IMR-90 (cell line): ENCODE measurements at regions not wholly inside any gene's neighbourhood (a gene's known extent, or its start where the extent isn't known, plus 50 kb on each side); places are given as distances from the start of the nearest gene placed in this dataset.

ENCODE experiments used
- ATAC-seq: fragments of 200-7000 bp; cut with Tn5 transposase; 2 replicates; pipeline ENCODE4 v1.9.1; 2020; ENCODE audit warnings: low read depth, mild to moderate bottlenecking, moderate library complexity
- BruUV-seq: library from RNA; stranded (reverse); fragments of 400-500 nt; replicated peaks from 2 replicates; lab custom pipeline; 2021; lab: Mats Ljungman, UMichigan
- CTCF ChIA-PET: fragments of 300-600 bp; formaldehyde crosslinking; extraction: SDS; loops from one replicate; lab custom pipeline; 2021; ENCODE audit warnings: antibody characterized with exemption; lab: Yijun Ruan, JAX
- POLR2A ChIA-PET: fragments of 300-600 bp; sonication (Branson Sonifier 250); formaldehyde crosslinking; loops from one replicate; lab custom pipeline; 2022; ENCODE audit warnings: antibody characterized with exemption; ENCODE audit not compliant: unreplicated experiment; lab: Charles Lee
- DNase-seq: peaks from one replicate; pipeline ENCODE4 v3.0.0; 2013
- H2AFZ ChIP-seq: replicated peaks from 2 replicates; pipeline ENCODE3; 2013; ENCODE audit warnings: low read length, mild to moderate bottlenecking; ENCODE audit not compliant: poor library complexity
- H2AK5ac ChIP-seq: 2 replicates; pipeline ENCODE4 v1.6.1; 2013; ENCODE audit warnings: low read depth, low read length, inconsistent platforms
- H2AK9ac ChIP-seq: replicated peaks from 2 replicates; pipeline ENCODE3; 2013; ENCODE audit warnings: mild to moderate bottlenecking, low read depth, low read length, moderate library complexity; ENCODE audit not compliant: poor library complexity
- H2BK120ac ChIP-seq: 2 replicates; pipeline ENCODE4 v1.6.1; 2013; ENCODE audit warnings: low read depth, low read length, inconsistent platforms
- H2BK15ac ChIP-seq: 3 replicates; pipeline ENCODE4 v1.6.1; 2013; ENCODE audit warnings: low read depth, low read length, inconsistent platforms
- H2BK20ac ChIP-seq: 2 replicates; pipeline ENCODE4 v1.6.1; 2013; ENCODE audit warnings: low read depth, mild to moderate bottlenecking, inconsistent platforms, low read length, moderate library complexity
- H2BK5ac ChIP-seq: 2 replicates; pipeline ENCODE4 v1.6.1; 2013; ENCODE audit warnings: mild to moderate bottlenecking, low read depth, low read length, inconsistent platforms; ENCODE audit not compliant: poor library complexity, severe bottlenecking
- H3K14ac ChIP-seq: replicated peaks from 2 replicates; pipeline ENCODE4 v1.6.1; 2013; ENCODE audit warnings: low read depth, low read length, inconsistent platforms
- H3K18ac ChIP-seq: 2 replicates; pipeline ENCODE4 v1.6.1; 2013; ENCODE audit warnings: low read depth, low read length, control low read depth
- H3K23ac ChIP-seq: 2 replicates; pipeline ENCODE4 v1.6.1; 2013; ENCODE audit warnings: low read depth, low read length, inconsistent platforms
- H3K27ac ChIP-seq: 2 replicates; pipeline ENCODE4 v1.5.1; 2013; ENCODE audit warnings: mild to moderate bottlenecking, control low read depth, low read length; ENCODE audit not compliant: insufficient read depth
- H3K27me3 ChIP-seq: 2 replicates; pipeline ENCODE4 v1.6.1; 2013; ENCODE audit warnings: low read length; ENCODE audit not compliant: control insufficient read depth, insufficient read depth
- H3K36me3 ChIP-seq: 2 replicates; pipeline ENCODE4 v1.6.1; 2013; ENCODE audit warnings: low read length, mixed read lengths; ENCODE audit not compliant: control insufficient read depth, insufficient read depth
- H3K4ac ChIP-seq: 2 replicates; pipeline ENCODE4 v1.6.1; 2013; ENCODE audit warnings: low read depth, low read length, inconsistent platforms
- H3K4me1 ChIP-seq: 2 replicates; pipeline ENCODE4 v1.6.1; 2013; ENCODE audit warnings: low read length, mixed read lengths; ENCODE audit not compliant: control insufficient read depth, insufficient read depth
- H3K4me2 ChIP-seq: 2 replicates; pipeline ENCODE4 v1.6.1; 2013; ENCODE audit warnings: low read depth, mild to moderate bottlenecking, control low read depth, low read length, moderate library complexity
- H3K4me3 ChIP-seq: 2 replicates; pipeline ENCODE4 v1.5.1; 2013; ENCODE audit warnings: low read depth, mild to moderate bottlenecking, control low read depth, low read length, moderate library complexity; ENCODE audit not compliant: insufficient read depth
- H3K56ac ChIP-seq: 2 replicates; pipeline ENCODE4 v1.6.1; 2013; ENCODE audit warnings: low read length, inconsistent platforms; ENCODE audit not compliant: insufficient read depth; ENCODE audit errors: extremely low read depth
- H3K79me1 ChIP-seq, 2 experiments: 2 replicates each; pipeline ENCODE4 v1.6.1; 2013; ENCODE audit warnings: low read length in 2 of 2, inconsistent platforms in 1 of 2, low read depth in 1 of 2
- H3K9ac ChIP-seq: 2 replicates; pipeline ENCODE4 v1.6.1; 2013; ENCODE audit warnings: low read depth, low read length, control low read depth
- H3K9me1 ChIP-seq: 2 replicates; pipeline ENCODE4 v1.6.1; 2013; ENCODE audit warnings: low read length, inconsistent platforms; ENCODE audit not compliant: insufficient read depth
- H3K9me3 ChIP-seq: 2 replicates; pipeline ENCODE4 v1.6.1; 2013; ENCODE audit warnings: low read length; ENCODE audit not compliant: control insufficient read depth, insufficient read depth
- H4K20me1 ChIP-seq: 2 replicates; pipeline ENCODE4 v1.6.1; 2013; ENCODE audit warnings: low read length, inconsistent platforms; ENCODE audit not compliant: insufficient read depth
- H4K5ac ChIP-seq: 2 replicates; pipeline ENCODE4 v1.6.1; 2013; ENCODE audit warnings: mild to moderate bottlenecking, low read depth, low read length, control low read depth
- H4K8ac ChIP-seq, 2 experiments: 2 replicates each; pipeline ENCODE4 v1.6.1; 2013; ENCODE audit warnings: low read depth in 2 of 2, low read length in 2 of 2, control low read depth in 1 of 2, inconsistent platforms in 1 of 2
- H4K91ac ChIP-seq: 2 replicates; pipeline ENCODE4 v1.6.1; 2013; ENCODE audit warnings: low read depth, low read length, inconsistent platforms; ENCODE audit not compliant: insufficient read depth
- CEBPB ChIP-seq: IDR thresholded peaks from 2 replicates; pipeline ENCODE4 v1.6.1; 2012; ENCODE audit warnings: low read depth, low read length, improper control_type of control experiment
- CHD1 ChIP-seq: IDR thresholded peaks from 2 replicates; pipeline ENCODE4 v1.6.1; 2012; ENCODE audit warnings: low read depth, low read length, improper control_type of control experiment
- CTCF ChIP-seq: conservative IDR thresholded peaks from 2 replicates; pipeline ENCODE4 v1.5.1; 2012; ENCODE audit warnings: mild to moderate bottlenecking, low read depth, low read length, improper control_type of control experiment
- ELK1 ChIP-seq: fragments of 150-350 bp; IDR thresholded peaks from 2 replicates; pipeline ENCODE4 v1.6.1; 2016; ENCODE audit warnings: low read depth, mild to moderate bottlenecking, low read length, moderate library complexity, borderline replicate concordance
- FOS ChIP-seq: fragments of 150-350 bp; IDR thresholded peaks from 2 replicates; pipeline ENCODE4 v1.6.1; 2016; ENCODE audit warnings: low read depth, low read length
- MAZ ChIP-seq: IDR thresholded peaks from 2 replicates; pipeline ENCODE4 v1.6.1; 2012; ENCODE audit warnings: low read depth, mild to moderate bottlenecking, low read length, improper control_type of control experiment, moderate library complexity, borderline replicate concordance
- MXI1 ChIP-seq: IDR thresholded peaks from 2 replicates; pipeline ENCODE4 v1.6.1; 2012; ENCODE audit warnings: low read depth, mild to moderate bottlenecking, low read length, moderate library complexity, borderline replicate concordance
- NFE2L2 ChIP-seq: fragments of 150-350 bp; IDR thresholded peaks from 2 replicates; pipeline ENCODE4 v1.6.1; 2016; ENCODE audit warnings: low read depth, mild to moderate bottlenecking, low read length
- POLR2A ChIP-seq: IDR thresholded peaks from 2 replicates; pipeline ENCODE4 v1.6.1; 2012; ENCODE audit warnings: mild to moderate bottlenecking, low read depth, low read length
- RCOR1 ChIP-seq: IDR thresholded peaks from 2 replicates; pipeline ENCODE4 v1.6.1; 2012; ENCODE audit warnings: mild to moderate bottlenecking, low read length, improper control_type of control experiment; ENCODE audit not compliant: insufficient replicate concordance
- USF2 ChIP-seq: fragments of 150-350 bp; IDR thresholded peaks from 2 replicates; pipeline ENCODE4 v1.6.1; 2017; ENCODE audit warnings: mild to moderate bottlenecking, antibody characterized with exemption, low read length, low read depth
- WGBS, 2 experiments: methylation state at CpG; one replicate each; pipeline versions ENCODE4 v1.1.5 to v1.1.7; 2013; ENCODE audit warnings: missing lambda C conversion rate in 2 of 2; ENCODE audit not compliant: insufficient read length in 1 of 2; ENCODE audit errors: extremely low coverage in 2 of 2; 5-methylcytosine and 5-hydroxymethylcytosine counted together
- dilution Hi-C: fragments of 300-500 bp; cut with HindIII; formaldehyde crosslinking; loops from one replicate; pipeline ENCODE4 v1.14.3; 2018; ENCODE audit warnings: low sequenced_read_pairs; ENCODE audit not compliant: unreplicated experiment
- in situ Hi-C: fragments of 300-500 bp; cut with MboI; formaldehyde crosslinking; loops from 3 replicates; pipeline ENCODE4 v1.14.3; 2019; ENCODE audit warnings: low sequenced_read_pairs, inconsistent platforms, mixed read lengths
- intact Hi-C: fragments of 100-400 bp; cut with micrococcal nuclease; formaldehyde crosslinking; loops from 2 replicates; pipeline ENCODE4 v1.10.0; 2022

GRCh38 chr2:228369400-228370031 is 188.0 kb upstream of the SPHKAP start:
- H3K27ac ChIP-seq = no peak overlapping the region
- no peaks in the 10 kb centered on the region for H3K9me1 ChIP-seq
- ChIA-PET POLR2A (no interaction called here), CTCF (no interaction called here)
- no peak overlapping the region for H2BK120ac ChIP-seq
- no TSS peak for BruUV-seq
- no peaks in the 10 kb centered on the region for H3K4me1 ChIP-seq
- ATAC-seq = no peak
- peaks cover 25% of the 10 kb centered on the region for H3K9me3 ChIP-seq
- H3K4me3 ChIP-seq = no peak overlapping the region
- intact Hi-C loops (no loop called here), in situ Hi-C loops (no loop called here), dilution Hi-C loops (no loop called here)
- no peaks in the 10 kb centered on the region for H3K27me3 ChIP-seq
- H4K20me1 ChIP-seq = no peaks in the 10 kb centered on the region
- H4K8ac ChIP-seq = no peak overlapping the region
- no peak overlapping the region for H2AK5ac ChIP-seq
- no peak overlapping the region for H2BK15ac ChIP-seq
- H3K4me2 ChIP-seq = no peak overlapping the region
- no peak for DNase-seq
- WGBS, 2 experiments = 22% methylated on average over 1 of the region's 5 CpGs; no CpG with 5 or more reads in 1 of the 2 experiments
- H3K36me3 ChIP-seq = no peaks in the 10 kb centered on the region
- no peak overlapping the region for H2AK9ac ChIP-seq
- no peak overlapping the region for H2AFZ ChIP-seq
- no peak overlapping the region for H4K91ac ChIP-seq
- no peak overlapping the region for H3K14ac ChIP-seq
- H3K9ac ChIP-seq = no peak overlapping the region
- H2BK5ac ChIP-seq = no peak overlapping the region
- H3K56ac ChIP-seq = no peak overlapping the region
- H4K5ac ChIP-seq = no peak overlapping the region
- H3K79me1 ChIP-seq = no peaks in the 10 kb centered on the region
- TF ChIP-seq MAZ (no peak), POLR2A (no peak), CHD1 (no peak), USF2 (no peak), MXI1 (no peak), CEBPB (no peak), RCOR1 (no peak), FOS (no peak), NFE2L2 (no peak), ELK1 (no peak), CTCF (no peak)
- H3K4ac ChIP-seq = no peak overlapping the region
- H2BK20ac ChIP-seq = no peak overlapping the region
- no peak overlapping the region for H3K23ac ChIP-seq
- H3K18ac ChIP-seq = no peak overlapping the region
